ENCODE measurements at regions not wholly inside any gene's neighbourhood (a gene's known extent, or its start where the extent isn't known, plus 50 kb on each side); places are given as distances from the start of the nearest gene placed in this dataset.

DNA sequence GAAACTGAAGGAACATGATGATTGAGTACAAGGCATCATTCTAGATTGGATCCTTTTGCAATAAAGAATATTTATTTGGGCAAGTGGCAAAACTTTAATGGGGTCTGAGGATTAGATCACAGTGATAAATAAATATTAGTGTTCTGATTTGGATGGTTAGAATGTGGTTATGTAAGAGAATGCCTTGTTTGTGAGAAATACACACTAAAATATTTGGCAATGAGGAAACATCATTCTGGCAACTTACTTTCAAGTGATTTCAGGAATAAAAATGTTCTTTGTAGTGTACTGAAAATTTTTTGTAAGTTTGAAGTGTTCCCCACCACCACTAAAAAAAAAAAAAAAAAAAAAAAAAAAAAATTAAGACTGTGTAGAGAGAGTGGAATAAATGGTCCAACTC lies 185.1 kb upstream of the NEBL start:
- peaks cover 0 to 4% (median 2%) of the 10 kb centered on the region in 3 donors for H3K27me3 ChIP-seq (ENCODE audit: control insufficient read depth in 3 of 3, insufficient read depth in 3 of 3, low read length in 3 of 3)
- FAIRE-seq (no peak), DNase-seq (no peak)
- no peak overlapping the region for H3K27ac ChIP-seq (ENCODE audit: low read depth in 1 of 3, low read length in 2 of 3)
- H3K36me3 ChIP-seq (ENCODE audit: control insufficient read depth in 3 of 3, insufficient read depth in 2 of 3, low read depth in 1 of 3, low read length in 3 of 3) = no peaks in the 10 kb centered on the region
- no peaks in the 10 kb centered on the region for H3K9me3 ChIP-seq (ENCODE audit: control insufficient read depth in 2 of 2, insufficient read depth in 1 of 2, low read depth in 1 of 2, low read length in 1 of 2)
- H3K4me3 ChIP-seq (ENCODE audit: low read depth in 1 of 3, low read length in 3 of 3) = no peak overlapping the region
- H3K4me1 ChIP-seq (ENCODE audit: control insufficient read depth in 3 of 3, insufficient read depth in 2 of 3, low read depth in 1 of 3, low read length in 2 of 3) = no peaks in the 10 kb centered on the region

DNA sequence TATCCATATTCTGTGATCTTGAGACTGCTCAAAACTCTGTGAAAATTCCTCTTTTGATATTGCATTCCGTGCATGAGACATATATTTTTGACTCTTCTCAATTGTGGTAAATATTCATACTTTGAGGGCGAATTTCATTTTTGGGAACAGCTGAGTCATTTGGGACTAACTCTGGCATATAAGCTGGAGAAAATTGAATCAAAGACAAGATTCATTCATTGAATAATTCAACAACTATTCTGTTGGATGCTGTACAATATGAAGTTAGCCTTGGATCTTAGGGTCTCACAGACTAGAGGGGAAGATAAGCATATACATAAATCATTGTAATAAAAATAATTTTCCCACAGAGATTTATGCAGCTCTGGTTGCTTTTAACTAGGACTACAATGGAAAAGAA lies 183.2 kb upstream of the NEBL start:
- 67 to 74% (median 72%) methylated on average over 2 of the region's 2 CpGs for WGBS, 3 donors
- no peaks in the 10 kb centered on the region for H3K36me3 ChIP-seq (ENCODE audit: control insufficient read depth in 3 of 3, insufficient read depth in 2 of 3, low read depth in 1 of 3, low read length in 3 of 3)
- no peak for DNase-seq
- no peak for FAIRE-seq
- H3K9me3 ChIP-seq (ENCODE audit: control insufficient read depth in 2 of 2, insufficient read depth in 1 of 2, low read depth in 1 of 2, low read length in 1 of 2) = no peaks in the 10 kb centered on the region
- H3K27me3 ChIP-seq (ENCODE audit: control insufficient read depth in 3 of 3, insufficient read depth in 3 of 3, low read length in 3 of 3) = peaks cover 0 to 4% (median 2%) of the 10 kb centered on the region in 3 donors
- no peak overlapping the region for H3K27ac ChIP-seq (ENCODE audit: low read depth in 1 of 3, low read length in 2 of 3)
- no peaks in the 10 kb centered on the region for H3K4me1 ChIP-seq (ENCODE audit: control insufficient read depth in 3 of 3, insufficient read depth in 2 of 3, low read depth in 1 of 3, low read length in 2 of 3)
- H3K4me3 ChIP-seq (ENCODE audit: low read depth in 1 of 3, low read length in 3 of 3) = no peak overlapping the region

DNA sequence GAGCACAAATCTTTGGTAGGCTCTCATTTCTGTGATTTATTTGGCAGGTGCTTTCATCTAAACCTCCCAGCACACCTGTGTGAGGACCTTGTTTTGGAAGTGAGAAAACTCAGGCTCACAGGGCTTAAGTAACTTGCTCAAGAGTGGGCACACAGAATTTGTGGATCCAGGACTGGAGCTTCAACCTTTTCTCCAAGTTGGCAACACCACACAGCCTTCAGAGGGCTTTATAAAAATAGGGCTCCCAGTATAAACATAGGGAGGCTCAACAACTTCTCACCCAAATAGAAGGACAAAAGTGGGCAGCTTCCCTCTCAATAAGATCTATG lies 182.2 kb upstream of the NEBL start:
- no peak overlapping the region for H3K27ac ChIP-seq (ENCODE audit: low read depth in 1 of 3, low read length in 2 of 3)
- H3K27me3 ChIP-seq (ENCODE audit: control insufficient read depth in 3 of 3, insufficient read depth in 3 of 3, low read length in 3 of 3) = peaks cover 0 to 2% (median 2%) of the 10 kb centered on the region in 3 donors
- no peak overlapping the region for H3K4me3 ChIP-seq (ENCODE audit: low read depth in 1 of 3, low read length in 3 of 3)
- DNase-seq (no peak), FAIRE-seq (no peak)
- H3K36me3 ChIP-seq (ENCODE audit: control insufficient read depth in 3 of 3, insufficient read depth in 2 of 3, low read depth in 1 of 3, low read length in 3 of 3) = no peaks in the 10 kb centered on the region
- no peaks in the 10 kb centered on the region for H3K9me3 ChIP-seq (ENCODE audit: control insufficient read depth in 2 of 2, insufficient read depth in 1 of 2, low read depth in 1 of 2, low read length in 1 of 2)
- H3K4me1 ChIP-seq (ENCODE audit: control insufficient read depth in 3 of 3, insufficient read depth in 2 of 3, low read depth in 1 of 3, low read length in 2 of 3) = no peaks in the 10 kb centered on the region

DNA sequence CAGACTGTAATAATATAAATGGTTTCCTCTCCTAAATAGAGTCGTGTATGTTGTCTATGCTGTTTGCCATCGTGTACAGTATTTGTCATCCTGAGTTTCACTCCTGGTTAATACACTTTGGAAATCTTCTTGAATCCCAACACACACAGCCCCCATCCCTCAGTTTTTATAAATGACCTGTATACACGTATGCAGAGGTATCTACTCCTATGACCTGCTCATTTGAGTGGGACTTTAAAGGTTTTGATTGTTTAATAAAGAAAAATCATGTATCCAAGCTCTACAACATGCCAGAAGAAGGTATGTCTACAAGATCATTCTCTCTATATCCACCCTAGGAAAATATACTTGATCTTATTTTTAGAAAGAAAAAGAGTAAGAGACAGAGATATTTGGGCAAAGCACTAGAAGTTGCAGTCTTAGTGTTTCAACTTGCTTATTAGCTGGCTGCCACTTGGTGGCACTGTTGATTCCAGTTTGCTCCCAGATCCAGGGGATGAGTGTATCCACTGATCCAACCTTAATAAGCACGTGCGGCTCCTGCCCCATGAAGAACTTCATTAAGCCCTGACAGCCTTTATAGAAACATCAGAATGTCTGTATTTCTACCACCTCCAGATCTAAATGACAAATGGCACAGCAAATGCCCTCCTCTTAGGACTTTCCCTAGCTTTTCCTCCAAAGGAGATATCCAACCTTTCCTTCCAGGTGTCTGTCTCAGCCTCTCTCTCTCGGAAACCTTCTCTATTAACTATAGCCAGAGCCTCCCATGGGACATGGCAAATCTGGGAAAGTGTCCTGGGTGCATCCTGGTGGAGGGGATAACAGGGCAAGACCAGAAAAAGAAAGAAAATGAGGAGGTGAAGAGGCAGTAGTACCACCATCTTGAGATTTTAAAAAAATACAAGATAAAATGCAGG lies 181.6 kb upstream of the NEBL start:
- no peaks in the 10 kb centered on the region for H3K9me3 ChIP-seq (ENCODE audit: control insufficient read depth in 2 of 2, insufficient read depth in 1 of 2, low read depth in 1 of 2, low read length in 1 of 2)
- FAIRE-seq (no peak), DNase-seq (peak; percentile 63 to 70)
- no peak overlapping the region for H3K4me3 ChIP-seq (ENCODE audit: low read depth in 1 of 3, low read length in 3 of 3)
- peaks cover 0 to 2% (median 2%) of the 10 kb centered on the region in 3 donors for H3K27me3 ChIP-seq (ENCODE audit: control insufficient read depth in 3 of 3, insufficient read depth in 3 of 3, low read length in 3 of 3)
- no peaks in the 10 kb centered on the region for H3K36me3 ChIP-seq (ENCODE audit: control insufficient read depth in 3 of 3, insufficient read depth in 2 of 3, low read depth in 1 of 3, low read length in 3 of 3)
- no peaks in the 10 kb centered on the region for H3K4me1 ChIP-seq (ENCODE audit: control insufficient read depth in 3 of 3, insufficient read depth in 2 of 3, low read depth in 1 of 3, low read length in 2 of 3)
- H3K27ac ChIP-seq (ENCODE audit: low read depth in 1 of 3, low read length in 2 of 3) = no peak overlapping the region
- 41 to 50% (median 48%) methylated on average over 6 of the region's 6 CpGs for WGBS, 3 donors

DNA sequence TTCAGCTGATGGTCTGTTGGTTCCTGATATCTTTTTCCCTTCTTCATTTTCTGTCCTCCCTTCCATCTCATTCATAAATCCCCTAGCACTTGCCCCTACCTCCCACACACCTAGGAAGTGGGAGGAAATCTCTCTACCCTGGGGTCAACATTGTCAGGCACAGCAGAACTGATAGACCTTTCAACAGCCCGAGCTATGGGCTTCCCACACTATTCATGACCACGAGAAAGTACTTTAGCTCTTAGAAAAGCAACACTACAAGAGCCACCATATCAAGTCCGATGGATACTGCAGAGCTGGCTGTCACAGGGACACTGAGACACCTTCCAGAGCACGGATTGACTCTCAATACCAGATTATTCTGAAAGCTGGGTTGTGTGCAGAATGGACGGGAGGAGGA lies 180.6 kb upstream of the NEBL start:
- Histone ChIP-seq H3K4me1 (ENCODE audit: control insufficient read depth in 3 of 3, insufficient read depth in 2 of 3, low read depth in 1 of 3, low read length in 2 of 3) (no peaks in the 10 kb centered on the region), H3K9me3 (ENCODE audit: control insufficient read depth in 2 of 2, insufficient read depth in 1 of 2, low read depth in 1 of 2, low read length in 1 of 2) (no peaks in the 10 kb centered on the region), H3K27ac (ENCODE audit: low read depth in 1 of 3, low read length in 2 of 3) (no peak overlapping the region), H3K27me3 (ENCODE audit: control insufficient read depth in 3 of 3, insufficient read depth in 3 of 3, low read length in 3 of 3) (peaks cover 0 to 2% (median 2%) of the 10 kb centered on the region in 3 donors), H3K36me3 (ENCODE audit: control insufficient read depth in 3 of 3, insufficient read depth in 2 of 3, low read depth in 1 of 3, low read length in 3 of 3) (no peaks in the 10 kb centered on the region), H3K4me3 (ENCODE audit: low read depth in 1 of 3, low read length in 3 of 3) (no peak overlapping the region)
- FAIRE-seq (no peak), DNase-seq (no peak)
- 63 to 70% (median 65%) methylated on average over 5 of the region's 5 CpGs for WGBS, 3 donors

DNA sequence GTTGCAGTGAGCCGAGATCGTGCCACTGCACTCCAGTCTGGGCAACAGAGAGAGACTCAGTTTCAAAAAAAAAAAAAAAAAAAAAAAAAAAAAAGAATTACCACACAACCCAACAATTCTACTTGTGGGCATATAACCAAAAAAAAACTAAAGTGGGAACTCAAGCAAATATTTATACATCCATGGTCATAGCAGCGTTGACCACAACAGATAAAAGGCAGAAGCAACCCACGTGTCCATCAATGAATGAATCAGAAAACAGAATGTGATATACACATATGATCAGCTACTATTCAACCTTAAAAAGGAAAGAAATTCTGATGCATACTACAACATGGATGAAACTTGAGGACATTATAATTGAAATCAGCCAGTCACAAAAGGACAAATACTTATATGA lies 179.3 kb upstream of the NEBL start:
- Histone ChIP-seq H3K27me3 (ENCODE audit: control insufficient read depth in 3 of 3, insufficient read depth in 3 of 3, low read length in 3 of 3) (peaks cover 0 to 2% (median 2%) of the 10 kb centered on the region in 3 donors), H3K9me3 (ENCODE audit: control insufficient read depth in 2 of 2, insufficient read depth in 1 of 2, low read depth in 1 of 2, low read length in 1 of 2) (no peaks in the 10 kb centered on the region), H3K27ac (ENCODE audit: low read depth in 1 of 3, low read length in 2 of 3) (no peak overlapping the region), H3K4me3 (ENCODE audit: low read depth in 1 of 3, low read length in 3 of 3) (no peak overlapping the region), H3K4me1 (ENCODE audit: control insufficient read depth in 3 of 3, insufficient read depth in 2 of 3, low read depth in 1 of 3, low read length in 2 of 3) (no peaks in the 10 kb centered on the region), H3K36me3 (ENCODE audit: control insufficient read depth in 3 of 3, insufficient read depth in 2 of 3, low read depth in 1 of 3, low read length in 3 of 3) (no peaks in the 10 kb centered on the region)
- 77 to 86% (median 82%) methylated on average over 4 of the region's 4 CpGs for WGBS, 3 donors
- no peak for DNase-seq
- FAIRE-seq = no peak

DNA sequence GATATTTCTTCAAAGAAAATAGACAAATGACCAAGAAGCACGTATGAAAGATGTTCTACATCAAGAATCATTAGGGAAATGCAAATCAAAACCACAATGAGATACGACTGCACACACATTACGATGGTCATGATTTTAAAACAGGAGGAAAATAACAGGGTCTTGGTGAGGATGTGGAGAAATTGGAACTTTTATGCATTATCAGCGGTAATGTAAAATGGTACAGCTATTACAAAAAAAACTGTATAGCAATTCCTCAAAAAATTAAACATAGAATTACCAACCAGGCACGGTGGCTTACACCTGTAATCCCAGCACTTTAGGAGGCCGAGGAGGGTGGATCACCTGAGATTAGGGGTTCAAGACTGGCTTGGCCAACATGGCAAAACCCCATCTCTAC lies 178.8 kb upstream of the NEBL start:
- 83 to 90% (median 89%) methylated on average over 6 of the region's 6 CpGs for WGBS, 3 donors
- FAIRE-seq (no peak), DNase-seq (no peak)
- Histone ChIP-seq H3K27me3 (ENCODE audit: control insufficient read depth in 3 of 3, insufficient read depth in 3 of 3, low read length in 3 of 3) (peaks cover 0 to 2% (median 2%) of the 10 kb centered on the region in 3 donors), H3K27ac (ENCODE audit: low read depth in 1 of 3, low read length in 2 of 3) (no peak overlapping the region), H3K36me3 (ENCODE audit: control insufficient read depth in 3 of 3, insufficient read depth in 2 of 3, low read depth in 1 of 3, low read length in 3 of 3) (no peaks in the 10 kb centered on the region), H3K4me1 (ENCODE audit: control insufficient read depth in 3 of 3, insufficient read depth in 2 of 3, low read depth in 1 of 3, low read length in 2 of 3) (no peaks in the 10 kb centered on the region), H3K9me3 (ENCODE audit: control insufficient read depth in 2 of 2, insufficient read depth in 1 of 2, low read depth in 1 of 2, low read length in 1 of 2) (no peaks in the 10 kb centered on the region), H3K4me3 (ENCODE audit: low read depth in 1 of 3, low read length in 3 of 3) (no peak overlapping the region)

DNA sequence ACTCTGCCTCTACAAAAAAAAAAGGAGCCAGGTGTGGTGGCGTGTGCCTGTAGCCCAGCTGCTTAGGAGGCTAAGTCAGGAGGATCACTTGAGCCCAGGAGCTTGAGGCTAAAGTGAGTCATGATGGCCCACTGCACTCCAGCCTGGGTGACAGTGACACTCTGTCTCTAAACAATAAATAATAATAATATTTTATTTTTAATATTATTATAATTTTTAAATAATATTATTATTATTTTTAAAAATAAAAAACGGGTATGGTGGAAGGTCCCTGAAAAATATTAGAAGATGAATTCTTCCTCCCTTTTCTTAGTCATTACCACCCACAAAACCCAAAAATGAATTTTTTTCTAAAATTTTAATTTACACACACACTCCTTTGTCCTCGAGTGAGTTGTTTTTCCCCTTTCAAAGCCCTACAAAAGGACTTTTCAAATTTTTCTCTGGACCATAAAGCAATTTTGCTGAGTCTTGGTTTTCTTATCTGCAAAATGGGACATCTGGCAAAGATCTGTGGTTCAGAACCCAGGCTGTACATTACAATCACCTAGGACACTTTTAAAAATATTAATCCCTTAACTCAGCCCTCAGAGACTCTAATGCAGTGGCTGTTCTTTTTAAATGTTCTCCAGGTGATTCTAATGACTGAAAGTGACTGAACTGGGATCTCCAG lies 174.0 kb upstream of the NEBL start:
- no peak for FAIRE-seq
- H3K4me3 ChIP-seq (ENCODE audit: low read depth in 1 of 3, low read length in 3 of 3) = no peak overlapping the region
- H3K4me1 ChIP-seq (ENCODE audit: control insufficient read depth in 3 of 3, insufficient read depth in 2 of 3, low read depth in 1 of 3, low read length in 2 of 3) = no peaks in the 10 kb centered on the region
- 73 to 80% (median 77%) methylated on average over 3 of the region's 3 CpGs for WGBS, 3 donors
- no peak overlapping the region for H3K27ac ChIP-seq (ENCODE audit: low read depth in 1 of 3, low read length in 2 of 3)
- H3K36me3 ChIP-seq (ENCODE audit: control insufficient read depth in 3 of 3, insufficient read depth in 2 of 3, low read depth in 1 of 3, low read length in 3 of 3) = no peaks in the 10 kb centered on the region
- DNase-seq = no peak
- H3K27me3 ChIP-seq (ENCODE audit: control insufficient read depth in 3 of 3, insufficient read depth in 3 of 3, low read length in 3 of 3) = peaks cover 0 to 2% (median 0%) of the 10 kb centered on the region in 3 donors
- H3K9me3 ChIP-seq (ENCODE audit: control insufficient read depth in 2 of 2, insufficient read depth in 1 of 2, low read depth in 1 of 2, low read length in 1 of 2) = no peaks in the 10 kb centered on the region

Data from small intestine (tissue), 7 donors.